ENCODE measurements at regions not wholly inside any gene's neighbourhood (a gene's known extent, or its start where the extent isn't known, plus 50 kb on each side); places are given as distances from the start of the nearest gene placed in this dataset.
"Not testable (repeated sequence)": the region's sequence is repeated elsewhere in the genome, so short reads cannot be mapped to it uniquely, and the experiment has no call there.

- DNase-seq: not testable (repeated sequence)
These were observed 190.1 kb upstream of the IGFBP7 start for GRCh38 chr4:57300300-57300699.

GRCh38 chr4:57291911-57292310, 181.7 kb upstream of the IGFBP7 start:
- DNase-seq: no peak

- DNase-seq: no peak
These were observed 177.8 kb upstream of the IGFBP7 start for GRCh38 chr4:57287687-57288604.

- DNase-seq: no peak
These were observed 172.7 kb upstream of the IGFBP7 start for GRCh38 chr4:57282933-57283310.

- no peak for DNase-seq
These were observed 170.3 kb upstream of the IGFBP7 start for GRCh38 chr4:57280481-57280880.

GRCh38 chr4:57278780-57279179, 168.6 kb upstream of the IGFBP7 start:
- no peak for DNase-seq

- DNase-seq: no peak
These were observed 163.9 kb upstream of the IGFBP7 start for GRCh38 chr4:57274082-57274481.

- DNase-seq: peak; percentile 44
These were observed 160.2 kb upstream of the IGFBP7 start for GRCh38 chr4:57270346-57270745.

GRCh38 chr4:57265831-57266582, 155.8 kb upstream of the IGFBP7 start:
- no peak for DNase-seq

GRCh38 chr4:57254754-57255153, 144.6 kb upstream of the IGFBP7 start:
- DNase-seq: no peak

- DNase-seq: no peak
These were observed 138.9 kb upstream of the IGFBP7 start for GRCh38 chr4:57249083-57249482.

GRCh38 chr4:57243076-57243475, 132.9 kb upstream of the IGFBP7 start:
- no peak for DNase-seq

- no peak for DNase-seq
These were observed 124.1 kb upstream of the IGFBP7 start for GRCh38 chr4:57234252-57234775.

GRCh38 chr4:57233386-57233785, 123.2 kb upstream of the IGFBP7 start:
- DNase-seq: peak; percentile 41

GRCh38 chr4:57231781-57232180, 121.6 kb upstream of the IGFBP7 start:
- DNase-seq: no peak

- no peak for DNase-seq
These were observed 110.5 kb upstream of the IGFBP7 start for GRCh38 chr4:57220734-57221133.

- DNase-seq: no peak
These were observed 110.0 kb upstream of the IGFBP7 start for GRCh38 chr4:57220172-57220571.

- no peak for DNase-seq
These were observed 109.2 kb upstream of the IGFBP7 start for GRCh38 chr4:57219431-57219830.

- peak; percentile 65 for DNase-seq
These were observed 104.6 kb upstream of the IGFBP7 start for GRCh38 chr4:57214654-57215411.

- DNase-seq: no peak
These were observed 100.9 kb upstream of the IGFBP7 start for GRCh38 chr4:57211131-57211530.

GRCh38 chr4:57206172-57206571, 96.0 kb upstream of the IGFBP7 start:
- DNase-seq: no peak

GRCh38 chr4:57205580-57205979, 95.4 kb upstream of the IGFBP7 start:
- no peak for DNase-seq

- DNase-seq: no peak
These were observed 90.7 kb upstream of the IGFBP7 start for GRCh38 chr4:57200799-57201327.
